Right ventricle myocardium superior (tissue), 1 donor: ENCODE measurements at regions not wholly inside any gene's neighbourhood (a gene's known extent, or its start where the extent isn't known, plus 50 kb on each side); places are given as distances from the start of the nearest gene placed in this dataset.
"Not testable (repeated sequence)": the region's sequence is repeated elsewhere in the genome, so short reads cannot be mapped to it uniquely, and the experiment has no call there.

Experiments used
- ATAC-seq: fragments of 200-7000 bp; cut with Tn5 transposase; one replicate; pipeline ENCODE4 v1.9.1; 2020; ENCODE audit warnings: mild to moderate bottlenecking; ENCODE audit not compliant: poor library complexity
- DNase-seq: peaks from one replicate; pipeline ENCODE4 v3.0.0-alpha.2; 2020
- intact Hi-C: fragments of 100-400 bp; cut with DNase I; formaldehyde crosslinking; loops from one replicate; pipeline ENCODE4 v1.11.2; 2022
- donor health status: DM: no; HTN: yes; CAD: no; lungs with severe emphysema.

DNA sequence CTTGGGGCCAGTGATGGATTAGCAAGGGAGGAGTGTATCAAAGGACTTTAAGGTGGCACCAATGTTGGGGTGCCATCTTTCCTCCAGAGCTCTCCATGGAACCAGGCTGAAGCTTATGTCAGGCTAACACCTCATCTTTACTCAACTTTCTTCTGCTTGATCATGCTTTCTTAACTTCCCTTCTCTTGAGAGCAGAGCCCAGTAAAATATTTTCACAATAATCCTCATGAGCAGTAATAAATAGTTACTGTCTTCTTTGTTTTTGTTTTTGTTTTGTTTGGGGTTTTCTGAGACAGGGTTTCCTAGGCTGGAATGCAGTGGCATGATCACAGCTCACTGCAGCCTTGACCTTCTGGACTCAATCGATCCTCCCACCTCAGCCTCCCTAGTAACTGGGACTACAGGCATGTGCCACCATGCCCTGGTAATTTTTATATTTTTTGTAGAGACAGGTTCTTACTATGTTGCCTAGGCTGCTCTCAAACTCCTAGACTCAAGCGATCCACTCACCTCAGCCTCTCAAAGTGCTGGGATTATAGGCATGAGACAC, 127.9 kb upstream of the TOP1 start:
- intact Hi-C loops: no loop called here
- ATAC-seq (no peak), DNase-seq (no peak)

DNA sequence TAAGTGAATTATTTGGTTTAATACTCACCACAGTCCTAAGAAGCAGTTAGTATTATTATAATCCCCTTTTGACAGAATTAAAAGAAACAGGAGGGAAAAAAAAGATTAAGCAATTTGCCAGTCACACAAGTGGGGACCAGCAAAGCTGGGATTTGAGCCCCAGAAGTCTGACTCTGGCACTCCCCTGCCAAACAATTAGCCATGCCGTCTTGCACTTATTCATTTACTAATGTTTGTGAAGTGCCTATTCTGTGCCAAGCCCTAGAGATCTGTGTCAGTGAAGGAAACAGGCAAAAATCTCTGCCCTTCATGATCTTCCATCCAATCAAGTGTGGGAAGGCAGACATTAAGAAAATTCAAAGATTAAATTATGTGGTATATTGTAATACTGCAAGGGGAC, 126.0 kb upstream of the TOP1 start:
- DNase-seq (no peak), ATAC-seq (no peak)
- intact Hi-C loops: no loop called here

- DNase-seq (no peak), ATAC-seq (no peak)
- intact Hi-C loops: no loop called here
Measured at GRCh38 chr20:40908309-40908708, 120.3 kb upstream of the TOP1 start.

- intact Hi-C loops, DNase-seq, ATAC-seq: not testable (repeated sequence)
Measured at GRCh38 chr20:40909489-40909888, 119.1 kb upstream of the TOP1 start.

- ATAC-seq, intact Hi-C loops, DNase-seq: not testable (repeated sequence)
Measured at GRCh38 chr20:40910436-40910835, 118.2 kb upstream of the TOP1 start.

GRCh38 chr20:40911152-40911551, 117.5 kb upstream of the TOP1 start:
- DNase-seq, intact Hi-C loops, ATAC-seq: not testable (repeated sequence)

DNA sequence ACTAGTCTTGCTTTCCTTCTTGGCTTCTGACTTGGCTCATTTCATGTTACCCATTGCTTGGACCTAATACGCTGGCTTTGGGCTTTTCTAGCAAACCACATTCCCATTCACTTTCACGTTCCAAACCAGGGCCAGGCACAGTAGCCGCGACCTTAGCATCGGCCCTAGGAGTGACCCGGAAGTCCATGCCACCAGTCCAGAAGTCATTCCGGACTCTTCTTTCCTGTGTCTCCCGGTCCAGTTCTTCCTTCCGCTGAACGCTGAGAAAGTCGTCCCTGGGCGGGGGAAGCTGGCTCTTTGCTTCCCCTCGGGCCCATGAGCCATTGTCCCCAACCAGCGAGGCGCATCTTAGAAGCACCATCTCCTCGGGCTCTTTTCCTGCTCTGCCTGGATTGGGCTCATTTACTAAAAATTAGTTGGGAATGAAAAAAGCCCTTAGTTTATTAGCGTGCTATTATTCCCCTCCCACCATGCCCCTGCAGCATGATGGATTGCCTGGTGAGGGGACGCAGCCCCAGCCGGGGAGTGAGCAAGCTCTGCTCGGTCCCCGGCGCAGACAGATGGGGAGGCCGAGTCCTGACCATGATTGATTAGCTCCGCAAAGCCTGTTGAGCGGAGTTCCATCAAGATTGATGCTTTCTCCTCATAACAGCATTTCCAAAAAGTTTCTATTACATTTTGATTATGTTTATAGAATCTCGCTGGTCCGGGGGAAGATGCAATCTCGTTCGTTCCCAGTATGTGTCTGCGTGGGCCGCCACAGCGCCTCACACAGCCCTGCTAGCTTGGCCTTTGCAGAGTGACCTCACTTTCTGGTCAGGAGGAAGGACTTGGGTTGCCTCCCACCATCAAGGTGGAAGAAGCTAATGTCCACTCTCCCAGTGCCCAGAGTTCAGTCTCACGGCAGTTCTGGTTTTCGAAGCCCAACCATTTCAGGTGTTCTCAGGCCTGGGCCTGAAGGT, 115.1 kb upstream of the TOP1 start:
- no peak for DNase-seq
- ATAC-seq: no peak

GRCh38 chr20:40915756-40916155, 112.9 kb upstream of the TOP1 start:
- ATAC-seq (no peak), DNase-seq (no peak)
- intact Hi-C loops: no loop called here

More for the DNA sequence above, 115.1 kb upstream of the TOP1 start:
- intact Hi-C loops: no loop called here

- no peak for DNase-seq
- intact Hi-C loops: no loop called here
- no peak for ATAC-seq
Measured at GRCh38 chr20:40916276-40916675, 112.3 kb upstream of the TOP1 start.

DNA sequence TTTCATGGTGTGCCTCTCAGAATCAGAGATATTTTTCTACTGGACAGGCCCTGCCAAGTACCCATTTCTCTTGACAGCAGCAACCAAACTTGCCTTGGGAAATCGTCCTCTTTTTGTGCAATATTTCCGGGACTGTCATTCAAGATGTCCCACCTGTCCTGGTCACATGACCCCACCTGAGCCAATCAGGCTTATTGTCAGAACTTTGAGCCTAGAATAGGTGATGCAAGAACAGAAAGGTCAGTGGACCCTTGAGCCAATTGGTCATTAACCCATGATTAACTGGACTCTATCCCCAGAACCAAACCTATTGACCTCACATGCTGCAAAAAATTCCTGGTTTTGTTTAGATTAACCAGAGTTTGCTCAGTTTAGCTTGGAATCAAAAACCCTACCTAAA, 108.3 kb upstream of the TOP1 start:
- ATAC-seq: no peak
- no peak for DNase-seq
- intact Hi-C loops: no loop called here

- DNase-seq (no peak), ATAC-seq (no peak)
- intact Hi-C loops: no loop called here
Measured at GRCh38 chr20:40922865-40923264, 105.8 kb upstream of the TOP1 start.

- no peak for ATAC-seq
- intact Hi-C loops: no loop called here
- DNase-seq: no peak
Measured at GRCh38 chr20:40925829-40926510, 102.7 kb upstream of the TOP1 start.

DNA sequence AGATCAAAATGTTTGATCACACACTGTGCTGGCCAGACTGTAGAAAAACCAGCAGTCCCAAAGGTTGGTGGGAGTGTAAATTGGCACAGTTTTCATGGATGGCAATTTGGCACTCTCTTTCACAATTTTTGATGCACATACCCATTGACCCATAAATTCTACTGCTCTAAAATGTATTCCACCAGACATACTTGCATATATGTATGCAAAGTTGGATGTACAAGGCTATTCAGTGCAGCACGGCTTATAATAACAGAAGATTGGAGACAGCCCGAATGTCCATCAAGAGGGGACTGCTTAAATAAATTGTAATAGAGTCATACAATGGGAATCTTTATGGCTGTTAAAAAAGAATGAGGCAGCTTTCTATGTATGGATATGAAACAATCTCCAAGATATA, 101.7 kb upstream of the TOP1 start:
- intact Hi-C loops: no loop called here
- no peak for ATAC-seq
- no peak for DNase-seq

- DNase-seq: no peak
- intact Hi-C loops: no loop called here
- ATAC-seq: no peak
Measured at GRCh38 chr20:40930561-40930960, 98.1 kb upstream of the TOP1 start.

- ATAC-seq (no peak), DNase-seq (no peak)
- intact Hi-C loops: no loop called here
Measured at GRCh38 chr20:40931410-40932044, 97.1 kb upstream of the TOP1 start.

- DNase-seq: no peak
- ATAC-seq: no peak
- intact Hi-C loops: no loop called here
Measured at GRCh38 chr20:40932436-40932835, 96.2 kb upstream of the TOP1 start.

DNA sequence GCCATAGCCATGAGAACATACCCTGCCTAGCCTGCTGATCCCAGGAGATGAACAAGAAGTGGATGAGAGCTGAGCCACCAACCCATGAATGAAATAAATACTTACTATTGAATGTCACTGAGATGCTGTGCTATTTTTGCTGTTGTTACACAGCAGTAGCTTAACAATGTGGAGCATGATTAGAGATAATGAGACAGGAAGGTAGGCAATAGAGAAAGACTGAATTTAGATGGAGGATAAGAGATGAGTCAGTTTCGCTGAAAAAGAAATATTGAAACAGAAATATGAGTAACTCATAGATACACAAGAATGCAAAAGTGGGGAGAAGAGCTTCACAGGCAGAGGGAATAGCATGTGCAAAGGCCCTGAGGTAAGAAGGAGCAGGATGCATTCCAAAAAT, 94.9 kb upstream of the TOP1 start:
- no peak for DNase-seq
- ATAC-seq: no peak
- intact Hi-C loops: no loop called here

GRCh38 chr20:40938020-40938419, 90.6 kb upstream of the TOP1 start:
- ATAC-seq (no peak), DNase-seq (no peak)
- intact Hi-C loops: no loop called here

- DNase-seq: no peak
- no peak for ATAC-seq
- intact Hi-C loops: no loop called here
Measured at GRCh38 chr20:40939667-40940066, 89.0 kb upstream of the TOP1 start.
